A549 (cell line): ENCODE measurements at regions not wholly inside any gene's neighbourhood (a gene's known extent, or its start where the extent isn't known, plus 50 kb on each side); places are given as distances from the start of the nearest gene placed in this dataset.

Experiments used
- ATAC-seq, 2 experiments: fragments of 200-7000 bp in 1 of 2; fragments of >200 bp in 1 of 2; cut with Nextera tagmentation in 1 of 2; cut with Tn5 transposase in 1 of 2; 3 replicates each; pipeline versions ENCODE4 v1.8.0 to v1.9.1; 2018 to 2020; ENCODE audit warnings: mild to moderate bottlenecking in 1 of 2, moderate library complexity in 1 of 2
- CTCF ChIA-PET: fragments of 300-600 bp; sonication (Branson Sonifier 250); formaldehyde crosslinking; extraction: SDS; loops from one replicate; lab custom pipeline; 2021; ENCODE audit warnings: antibody characterized with exemption, inconsistent platforms; lab: Yijun Ruan, JAX
- POLR2A ChIA-PET: fragments of 350-600 bp; formaldehyde crosslinking; extraction: SDS; loops from one replicate; lab custom pipeline; 2021; ENCODE audit warnings: antibody characterized with exemption, inconsistent platforms; lab: Yijun Ruan, JAX
- DNase-seq, 2 experiments: peaks; one replicate each; pipeline versions ENCODE4 v3.0.0 to v3.0.0-alpha.2; 2011 to 2016; ENCODE audit warnings: low read depth in 1 of 2, low spot score in 1 of 2
- FAIRE-seq: peaks from 2 replicates; lab custom pipeline; 2011; peaks lifted over from hg19 to GRCh38; lab: Jason Lieb, UNC
- H3K27ac ChIP-seq, 2 experiments: fragments of >200 bp; sonication (Bioruptor Twin); formaldehyde crosslinking; 3 replicates each; pipeline ENCODE4 v1.5.1; 2016 to 2017
- H3K4me1 ChIP-seq: fragments of >200 bp; sonication (Bioruptor Twin); formaldehyde crosslinking; 3 replicates; pipeline ENCODE4 v1.6.1; 2016
- H3K4me2 ChIP-seq: fragments of >200 bp; sonication (Bioruptor Twin); formaldehyde crosslinking; 3 replicates; pipeline ENCODE4 v1.6.1; 2016
- H3K4me3 ChIP-seq: fragments of >200 bp; sonication (Bioruptor Twin); formaldehyde crosslinking; 3 replicates; pipeline ENCODE4 v1.5.1; 2016
- H3K9me3 ChIP-seq: fragments of >200 bp; sonication (Bioruptor Twin); formaldehyde crosslinking; 3 replicates; pipeline ENCODE4 v1.6.1; 2016
- BHLHE40 ChIP-seq: IDR thresholded peaks from 2 replicates; pipeline ENCODE4 v1.6.1; 2012; ENCODE audit warnings: low read depth, low read length, inconsistent platforms
- CBX2 ChIP-seq: fragments of 200-600 bp; sonication (generic); IDR thresholded peaks from 2 replicates; pipeline ENCODE4 v1.6.1; 2016; ENCODE audit warnings: low read depth, mild to moderate bottlenecking, borderline replicate concordance
- CHD4 ChIP-seq: fragments of 200-600 bp; sonication (generic); IDR thresholded peaks from 2 replicates; pipeline ENCODE4 v1.6.1; 2016; ENCODE audit warnings: antibody characterized with exemption, mild to moderate bottlenecking, borderline replicate concordance
- ESRRA ChIP-seq: fragments of 150-350 bp; IDR thresholded peaks from 2 replicates; pipeline ENCODE4 v1.6.1; 2014; ENCODE audit warnings: mild to moderate bottlenecking, low read length, borderline replicate concordance
- FOSB ChIP-seq: fragments of 250-450 bp; sonication (Bioruptor Pico); IDR thresholded peaks from 2 replicates; pipeline ENCODE4 v1.5.0; 2020; ENCODE audit warnings: mild to moderate bottlenecking, moderate library complexity
- GATA3 ChIP-seq: IDR thresholded peaks from 2 replicates; pipeline ENCODE4 v1.6.1; 2012; ENCODE audit warnings: borderline replicate concordance
- HDAC2 ChIP-seq: fragments of 200-600 bp; sonication (generic); IDR thresholded peaks from 2 replicates; pipeline ENCODE4 v1.6.1; 2016
- HOXB5 ChIP-seq: fragments of 250-450 bp; sonication (Bioruptor Pico); IDR thresholded peaks from 2 replicates; pipeline ENCODE4 v1.5.0; 2020; ENCODE audit warnings: mild to moderate bottlenecking, moderate library complexity
- JUNB ChIP-seq: fragments of >200 bp; sonication (Bioruptor Twin); formaldehyde crosslinking; IDR thresholded peaks from 2 replicates; pipeline ENCODE4 v1.6.1; 2016
- MAFK ChIP-seq: fragments of 450-650 bp; IDR thresholded peaks from 2 replicates; pipeline ENCODE4 v1.6.1; 2014; ENCODE audit not compliant: partially characterized antibody
- MYC ChIP-seq: IDR thresholded peaks from 2 replicates; pipeline ENCODE4 v1.6.1; 2012; ENCODE audit warnings: mild to moderate bottlenecking, inconsistent platforms, low read length, improper control_type of control experiment, borderline replicate concordance
- NFE2L2 ChIP-seq: fragments of 150-350 bp; conservative IDR thresholded peaks from 2 replicates; pipeline ENCODE4 v1.6.1; 2014; ENCODE audit warnings: low read length
- NPAS2 ChIP-seq: fragments of 250-450 bp; sonication (Bioruptor Pico); IDR thresholded peaks from 2 replicates; pipeline ENCODE4 v1.8.0; 2022; ENCODE audit warnings: mild to moderate bottlenecking, moderate library complexity, borderline replicate concordance
- PHF8 ChIP-seq: fragments of 200-600 bp; sonication (generic); IDR thresholded peaks from 2 replicates; pipeline ENCODE4 v1.6.1; 2016; ENCODE audit warnings: low read depth, mild to moderate bottlenecking, antibody characterized with exemption, moderate library complexity, borderline replicate concordance
- POLR2AphosphoS2 ChIP-seq: conservative IDR thresholded peaks from 2 replicates; pipeline ENCODE4 v1.6.1; 2012; ENCODE audit warnings: low read length, improper control_type of control experiment, inconsistent platforms
- SMC3 ChIP-seq: fragments of >200 bp; sonication (Bioruptor Twin); formaldehyde crosslinking; IDR thresholded peaks from 3 replicates; pipeline ENCODE4 v1.6.1; 2018; ENCODE audit warnings: inconsistent platforms
- TFCP2L1 ChIP-seq: fragments of 250-450 bp; sonication (Bioruptor Pico); IDR thresholded peaks from 2 replicates; pipeline ENCODE4 v1.5.0; 2021; ENCODE audit warnings: mild to moderate bottlenecking
- ZC3H11A ChIP-seq: fragments of 450-650 bp; IDR thresholded peaks from 2 replicates; pipeline ENCODE4 v1.6.1; 2014; ENCODE audit warnings: antibody characterized with exemption, mild to moderate bottlenecking
- ZFP36 ChIP-seq: fragments of 450-650 bp; IDR thresholded peaks from 2 replicates; pipeline ENCODE4 v1.6.1; 2014; ENCODE audit warnings: borderline replicate concordance; ENCODE audit not compliant: partially characterized antibody
- ZNF302 ChIP-seq: fragments of 250-450 bp; sonication (Bioruptor Pico); IDR thresholded peaks from 2 replicates; pipeline ENCODE4 v1.9.0; 2021; ENCODE audit warnings: inconsistent platforms, mild to moderate bottlenecking, moderate library complexity
- WGBS: methylation state at CpG from one replicate; pipeline ENCODE4 v1.1.6; 2017; ENCODE audit errors: missing lambda C conversion rate; 5-methylcytosine and 5-hydroxymethylcytosine counted together
- TF ChIP-seq, protein P1 (sequence below): fragments of >200 bp; sonication (Bioruptor Twin); formaldehyde crosslinking; IDR thresholded peaks from 3 replicates; pipeline ENCODE4 v1.5.1; 2016
- TF ChIP-seq, protein P2 (sequence below): fragments of 450-650 bp; IDR thresholded peaks from 2 replicates; pipeline ENCODE4 v1.6.1; 2014; ENCODE audit warnings: antibody characterized with exemption
- TF ChIP-seq, protein P3 (sequence below): fragments of 200-600 bp; sonication (generic); IDR thresholded peaks from 2 replicates; pipeline ENCODE4 v1.6.1; 2016; ENCODE audit warnings: antibody characterized with exemption, mild to moderate bottlenecking, moderate library complexity
- TF ChIP-seq, protein P4 (sequence below): IDR thresholded peaks from 2 replicates; pipeline ENCODE4 v1.6.1; 2012
- TF ChIP-seq, protein P5 (sequence below): IDR thresholded peaks from 2 replicates; pipeline ENCODE4 v1.6.1; 2012

DNA sequence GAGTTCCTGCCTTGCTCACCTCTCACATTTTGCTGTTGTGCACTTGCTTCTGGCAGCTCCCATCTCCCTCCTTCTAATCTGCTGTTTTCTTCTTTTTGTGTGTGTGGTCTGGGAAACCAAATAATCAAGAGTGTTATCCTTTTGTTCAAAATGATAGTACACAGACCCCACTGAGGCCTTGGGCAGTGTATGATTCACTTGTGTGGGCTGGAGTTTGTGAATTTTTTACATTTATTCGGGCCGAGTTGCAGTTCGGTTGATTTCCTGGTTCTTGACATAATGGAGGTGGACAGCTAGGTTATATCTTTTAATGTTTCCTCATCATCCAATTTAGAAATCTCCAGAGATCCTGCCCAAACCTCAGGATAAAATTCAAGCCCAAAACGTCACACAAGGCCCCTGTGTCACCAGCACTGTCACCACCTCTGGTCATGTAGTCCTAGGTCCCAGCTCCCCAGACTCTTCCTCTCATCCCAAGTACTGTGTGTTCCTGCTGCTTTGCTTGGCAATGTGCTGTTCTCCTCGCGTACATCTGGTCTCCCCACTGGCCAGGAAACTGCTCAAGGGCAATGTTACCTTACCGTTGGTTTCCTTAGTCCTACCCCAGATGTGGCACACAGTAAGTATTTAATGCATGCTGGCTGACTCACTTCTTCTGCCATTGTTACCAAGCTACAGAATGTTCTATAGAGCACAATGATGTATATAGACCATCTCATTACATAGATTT lies 55.7 kb upstream of the PHACTR2 start:
- no peak for FAIRE-seq
- 82% methylated on average over 7 of the region's 7 CpGs for WGBS
- TF ChIP-seq HDAC2 (no peak), GATA3 (no peak), NFE2L2 (no peak), MYC (no peak), NPAS2 (CRISPR knock-in tag) (no peak), ESRRA (no peak), CHD4 (no peak), ZFP36 (no peak), ZNF302 (CRISPR knock-in tag) (no peak), PHF8 (no peak), HOXB5 (no peak)
- TF ChIP-seq, protein P1, sequence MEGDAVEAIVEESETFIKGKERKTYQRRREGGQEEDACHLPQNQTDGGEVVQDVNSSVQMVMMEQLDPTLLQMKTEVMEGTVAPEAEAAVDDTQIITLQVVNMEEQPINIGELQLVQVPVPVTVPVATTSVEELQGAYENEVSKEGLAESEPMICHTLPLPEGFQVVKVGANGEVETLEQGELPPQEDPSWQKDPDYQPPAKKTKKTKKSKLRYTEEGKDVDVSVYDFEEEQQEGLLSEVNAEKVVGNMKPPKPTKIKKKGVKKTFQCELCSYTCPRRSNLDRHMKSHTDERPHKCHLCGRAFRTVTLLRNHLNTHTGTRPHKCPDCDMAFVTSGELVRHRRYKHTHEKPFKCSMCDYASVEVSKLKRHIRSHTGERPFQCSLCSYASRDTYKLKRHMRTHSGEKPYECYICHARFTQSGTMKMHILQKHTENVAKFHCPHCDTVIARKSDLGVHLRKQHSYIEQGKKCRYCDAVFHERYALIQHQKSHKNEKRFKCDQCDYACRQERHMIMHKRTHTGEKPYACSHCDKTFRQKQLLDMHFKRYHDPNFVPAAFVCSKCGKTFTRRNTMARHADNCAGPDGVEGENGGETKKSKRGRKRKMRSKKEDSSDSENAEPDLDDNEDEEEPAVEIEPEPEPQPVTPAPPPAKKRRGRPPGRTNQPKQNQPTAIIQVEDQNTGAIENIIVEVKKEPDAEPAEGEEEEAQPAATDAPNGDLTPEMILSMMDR: no peak
- TF ChIP-seq, protein P2, sequence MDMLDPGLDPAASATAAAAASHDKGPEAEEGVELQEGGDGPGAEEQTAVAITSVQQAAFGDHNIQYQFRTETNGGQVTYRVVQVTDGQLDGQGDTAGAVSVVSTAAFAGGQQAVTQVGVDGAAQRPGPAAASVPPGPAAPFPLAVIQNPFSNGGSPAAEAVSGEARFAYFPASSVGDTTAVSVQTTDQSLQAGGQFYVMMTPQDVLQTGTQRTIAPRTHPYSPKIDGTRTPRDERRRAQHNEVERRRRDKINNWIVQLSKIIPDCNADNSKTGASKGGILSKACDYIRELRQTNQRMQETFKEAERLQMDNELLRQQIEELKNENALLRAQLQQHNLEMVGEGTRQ: no peak
- TF ChIP-seq, protein P3, sequence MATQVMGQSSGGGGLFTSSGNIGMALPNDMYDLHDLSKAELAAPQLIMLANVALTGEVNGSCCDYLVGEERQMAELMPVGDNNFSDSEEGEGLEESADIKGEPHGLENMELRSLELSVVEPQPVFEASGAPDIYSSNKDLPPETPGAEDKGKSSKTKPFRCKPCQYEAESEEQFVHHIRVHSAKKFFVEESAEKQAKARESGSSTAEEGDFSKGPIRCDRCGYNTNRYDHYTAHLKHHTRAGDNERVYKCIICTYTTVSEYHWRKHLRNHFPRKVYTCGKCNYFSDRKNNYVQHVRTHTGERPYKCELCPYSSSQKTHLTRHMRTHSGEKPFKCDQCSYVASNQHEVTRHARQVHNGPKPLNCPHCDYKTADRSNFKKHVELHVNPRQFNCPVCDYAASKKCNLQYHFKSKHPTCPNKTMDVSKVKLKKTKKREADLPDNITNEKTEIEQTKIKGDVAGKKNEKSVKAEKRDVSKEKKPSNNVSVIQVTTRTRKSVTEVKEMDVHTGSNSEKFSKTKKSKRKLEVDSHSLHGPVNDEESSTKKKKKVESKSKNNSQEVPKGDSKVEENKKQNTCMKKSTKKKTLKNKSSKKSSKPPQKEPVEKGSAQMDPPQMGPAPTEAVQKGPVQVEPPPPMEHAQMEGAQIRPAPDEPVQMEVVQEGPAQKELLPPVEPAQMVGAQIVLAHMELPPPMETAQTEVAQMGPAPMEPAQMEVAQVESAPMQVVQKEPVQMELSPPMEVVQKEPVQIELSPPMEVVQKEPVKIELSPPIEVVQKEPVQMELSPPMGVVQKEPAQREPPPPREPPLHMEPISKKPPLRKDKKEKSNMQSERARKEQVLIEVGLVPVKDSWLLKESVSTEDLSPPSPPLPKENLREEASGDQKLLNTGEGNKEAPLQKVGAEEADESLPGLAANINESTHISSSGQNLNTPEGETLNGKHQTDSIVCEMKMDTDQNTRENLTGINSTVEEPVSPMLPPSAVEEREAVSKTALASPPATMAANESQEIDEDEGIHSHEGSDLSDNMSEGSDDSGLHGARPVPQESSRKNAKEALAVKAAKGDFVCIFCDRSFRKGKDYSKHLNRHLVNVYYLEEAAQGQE: no peak
- TF ChIP-seq, all 56 proteins: peak for 0
- ChIA-PET POLR2A (no interaction called here), CTCF (no interaction called here)
- Histone ChIP-seq H3K4me3 (no peak overlapping the region), H3K9me3 (no peaks in the 10 kb centered on the region), H3K4me2 (no peak overlapping the region), H3K4me1 (no peaks in the 10 kb centered on the region), H3K27ac (no peak overlapping the region)
- DNase-seq (no peak), ATAC-seq (no peak)

DNA sequence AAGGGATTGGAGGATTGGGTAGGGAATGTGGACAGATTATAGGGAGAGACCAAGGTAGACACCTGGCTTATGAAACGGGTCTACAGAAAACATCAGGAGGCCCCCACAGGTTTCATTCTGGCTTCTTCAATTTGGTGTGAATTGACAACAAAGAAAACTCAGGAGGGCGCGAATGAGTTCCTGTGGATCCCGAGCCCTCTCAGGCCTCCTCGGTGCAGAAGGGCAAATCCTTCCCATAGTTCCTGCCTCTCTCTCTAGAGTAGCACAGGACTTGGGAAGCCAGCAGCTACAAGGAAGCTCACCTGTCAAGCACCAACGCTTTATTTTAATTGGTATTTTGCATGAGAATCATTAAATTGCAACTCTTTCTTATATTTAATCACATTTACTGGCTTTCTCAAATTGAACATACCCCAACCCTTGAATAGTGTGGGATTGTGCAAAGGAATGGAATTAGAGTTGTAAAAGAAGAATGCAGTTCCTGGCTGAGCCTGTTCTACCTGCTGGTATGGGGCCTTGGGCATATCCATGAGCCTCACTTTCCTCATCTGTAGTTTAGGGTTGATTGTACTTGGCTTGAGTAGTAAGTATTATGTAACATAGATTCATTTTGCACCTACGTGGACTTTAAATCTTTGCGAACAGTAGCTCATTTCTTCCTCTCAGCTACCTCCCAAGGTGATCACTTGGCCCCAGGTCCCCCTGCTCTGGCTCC lies 56.4 kb upstream of the PHACTR2 start:
- WGBS: 89% methylated on average over 8 of the region's 8 CpGs

DNA sequence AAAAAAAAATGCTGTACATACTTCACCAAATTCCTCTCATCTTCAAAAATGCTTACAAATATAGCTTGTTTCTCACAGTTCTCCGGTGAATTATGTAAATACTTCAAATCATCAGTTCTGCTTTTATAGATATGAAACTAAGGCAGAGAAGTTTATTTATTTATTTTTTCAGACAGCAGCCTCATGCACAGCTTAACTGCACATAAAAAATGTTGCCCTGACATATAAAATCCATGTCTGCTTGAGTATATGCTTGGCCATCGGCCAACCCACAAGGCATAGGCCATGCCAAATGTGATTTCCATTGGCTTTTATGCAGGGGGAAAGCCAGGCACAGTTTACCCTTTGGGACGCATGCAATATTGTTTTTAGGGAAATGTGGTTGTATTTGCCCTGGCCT lies 57.3 kb upstream of the PHACTR2 start:
- POLR2A ChIA-PET: no interaction called here
- no peak for ATAC-seq
- TF ChIP-seq HOXB5: no peak
- TF ChIP-seq SMC3: no peak
- no peak for TF ChIP-seq BHLHE40
- TF ChIP-seq TFCP2L1 (CRISPR knock-in tag): no peak
- no peak for TF ChIP-seq JUNB
- TF ChIP-seq, protein P4, sequence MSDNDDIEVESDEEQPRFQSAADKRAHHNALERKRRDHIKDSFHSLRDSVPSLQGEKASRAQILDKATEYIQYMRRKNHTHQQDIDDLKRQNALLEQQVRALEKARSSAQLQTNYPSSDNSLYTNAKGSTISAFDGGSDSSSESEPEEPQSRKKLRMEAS: no peak
- TF ChIP-seq, protein P5, sequence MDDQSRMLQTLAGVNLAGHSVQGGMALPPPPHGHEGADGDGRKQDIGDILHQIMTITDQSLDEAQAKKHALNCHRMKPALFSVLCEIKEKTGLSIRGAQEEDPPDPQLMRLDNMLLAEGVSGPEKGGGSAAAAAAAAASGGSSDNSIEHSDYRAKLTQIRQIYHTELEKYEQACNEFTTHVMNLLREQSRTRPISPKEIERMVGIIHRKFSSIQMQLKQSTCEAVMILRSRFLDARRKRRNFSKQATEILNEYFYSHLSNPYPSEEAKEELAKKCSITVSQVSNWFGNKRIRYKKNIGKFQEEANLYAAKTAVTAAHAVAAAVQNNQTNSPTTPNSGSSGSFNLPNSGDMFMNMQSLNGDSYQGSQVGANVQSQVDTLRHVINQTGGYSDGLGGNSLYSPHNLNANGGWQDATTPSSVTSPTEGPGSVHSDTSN: no peak
- TF ChIP-seq POLR2AphosphoS2: no peak
- TF ChIP-seq FOSB: no peak
- no peak for TF ChIP-seq ZC3H11A
- TF ChIP-seq CHD4: no peak
- no peak for TF ChIP-seq MAFK

More for the DNA sequence above, 56.4 kb upstream of the PHACTR2 start:
- ChIA-PET CTCF (interaction anchor here (0.6 kb wide), 2 partner anchors 168 to 399 kb away, joined by 3 read pairs; no protein-coding TSS in a partner anchor), POLR2A (no interaction called here)
- no peak for TF ChIP-seq NFE2L2
- TF ChIP-seq HDAC2: no peak
- TF ChIP-seq CBX2: no peak
- no peaks in the 10 kb centered on the region for H3K9me3 ChIP-seq
- H3K4me1 ChIP-seq: no peaks in the 10 kb centered on the region
- H3K27ac ChIP-seq: no peak overlapping the region
- ATAC-seq (no peak), DNase-seq (no peak), FAIRE-seq (no peak)
- no peak overlapping the region for H3K4me3 ChIP-seq
- no peak overlapping the region for H3K4me2 ChIP-seq

More for the DNA sequence above, 57.3 kb upstream of the PHACTR2 start:
- DNase-seq: no peak
- no peak overlapping the region for H3K4me3 ChIP-seq
- no peak overlapping the region for H3K27ac ChIP-seq
- H3K9me3 ChIP-seq: no peaks in the 10 kb centered on the region
- WGBS: 90% methylated on average over 3 of the region's 3 CpGs
- CTCF ChIA-PET: interaction anchor here (0.6 kb wide), 1 partner anchor 169 kb away, joined by 3 read pairs; no protein-coding TSS in a partner anchor
- H3K4me1 ChIP-seq: no peaks in the 10 kb centered on the region
- H3K4me2 ChIP-seq: no peak overlapping the region
- FAIRE-seq: no peak
